GM19023 (cell line): ENCODE measurements at regions not wholly inside any gene's neighbourhood (a gene's known extent, or its start where the extent isn't known, plus 50 kb on each side); places are given as distances from the start of the nearest gene placed in this dataset.

ENCODE experiments used
- ATAC-seq: cut with Tn5 transposase; IDR thresholded peaks from one replicate; pipeline ENCODE4 v1.9.1; 2021; ENCODE audit warnings: mild to moderate bottlenecking, moderate library complexity; ENCODE audit not compliant: unreplicated experiment

- ATAC-seq, result no peak
Measured at GRCh38 chr9:7988644-7989280, 189.2 kb upstream of the DMAC1 start.

- ATAC-seq, result no peak
Measured at GRCh38 chr9:7984692-7985091, 185.1 kb upstream of the DMAC1 start.

- no peak for ATAC-seq
Measured at GRCh38 chr9:7984203-7984602, 184.6 kb upstream of the DMAC1 start.

GRCh38 chr9:7983490-7983889 is 183.9 kb upstream of the DMAC1 start:
- ATAC-seq, result no peak

GRCh38 chr9:7982907-7983306 is 183.3 kb upstream of the DMAC1 start:
- ATAC-seq, result no peak

- ATAC-seq, result no peak
Measured at GRCh38 chr9:7980691-7981289, 181.2 kb upstream of the DMAC1 start.

- ATAC-seq, result no peak
Measured at GRCh38 chr9:7980041-7980440, 180.5 kb upstream of the DMAC1 start.

- no peak for ATAC-seq
Measured at GRCh38 chr9:7979611-7980010, 180.0 kb upstream of the DMAC1 start.

GRCh38 chr9:7977586-7977985 is 178.0 kb upstream of the DMAC1 start:
- no peak for ATAC-seq

GRCh38 chr9:7976856-7977255 is 177.3 kb upstream of the DMAC1 start:
- ATAC-seq, result no peak

GRCh38 chr9:7976167-7976755 is 176.7 kb upstream of the DMAC1 start:
- ATAC-seq, result peak; percentile 97

GRCh38 chr9:7975336-7975735 is 175.8 kb upstream of the DMAC1 start:
- ATAC-seq, result no peak

GRCh38 chr9:7974335-7974960 is 174.9 kb upstream of the DMAC1 start:
- no peak for ATAC-seq

GRCh38 chr9:7973123-7973522 is 173.5 kb upstream of the DMAC1 start:
- ATAC-seq, result no peak

- ATAC-seq, result no peak
Measured at GRCh38 chr9:7970681-7971330, 171.2 kb upstream of the DMAC1 start.

GRCh38 chr9:7968687-7969086 is 169.1 kb upstream of the DMAC1 start:
- no peak for ATAC-seq

- ATAC-seq, result no peak
Measured at GRCh38 chr9:7967851-7968250, 168.3 kb upstream of the DMAC1 start.

GRCh38 chr9:7967093-7967827 is 167.7 kb upstream of the DMAC1 start:
- ATAC-seq, result no peak

GRCh38 chr9:7965063-7965462 is 165.5 kb upstream of the DMAC1 start:
- no peak for ATAC-seq

- ATAC-seq, result no peak
Measured at GRCh38 chr9:7963026-7963425, 163.4 kb upstream of the DMAC1 start.

- no peak for ATAC-seq
Measured at GRCh38 chr9:7961076-7961475, 161.5 kb upstream of the DMAC1 start.
